Stomach smooth muscle (tissue), 2 donors: ENCODE measurements at regions not wholly inside any gene's neighbourhood (a gene's known extent, or its start where the extent isn't known, plus 50 kb on each side); places are given as distances from the start of the nearest gene placed in this dataset.

Experiments used
- H3K27ac ChIP-seq: one replicate; pipeline ENCODE4 v1.7.0; 2013; ENCODE audit warnings: mild to moderate bottlenecking, low read length, inconsistent platforms
- H3K27me3 ChIP-seq, 2 donors: one replicate each; pipeline ENCODE4 v1.7.0; 2013; ENCODE audit warnings: low read length in 2 of 2; ENCODE audit not compliant: insufficient read depth in 2 of 2, control insufficient read depth in 1 of 2
- H3K36me3 ChIP-seq, 2 donors: one replicate each; pipeline ENCODE4 v1.7.0; 2013; ENCODE audit warnings: low read length in 2 of 2; ENCODE audit not compliant: control insufficient read depth in 2 of 2, insufficient read depth in 2 of 2
- H3K4me1 ChIP-seq: one replicate; pipeline ENCODE4 v1.7.0; 2013; ENCODE audit warnings: low read length; ENCODE audit not compliant: control insufficient read depth, insufficient read depth
- H3K4me3 ChIP-seq, 2 donors: one replicate each; pipeline ENCODE4 v1.7.0; 2013; ENCODE audit warnings: low read length in 2 of 2
- H3K9ac ChIP-seq, 2 donors: one replicate each; pipeline ENCODE4 v1.7.0; 2013; ENCODE audit warnings: low read length in 2 of 2, mild to moderate bottlenecking in 1 of 2
- H3K9me3 ChIP-seq, 2 donors: one replicate each; pipeline ENCODE4 v1.7.0; 2013; ENCODE audit warnings: low read length in 2 of 2; ENCODE audit not compliant: control insufficient read depth in 2 of 2
- donor health status: healthy.
- donor health status: Pancreatic carcinoma.

GRCh38 chr15:38195191-38195901 lies 57.3 kb upstream of the SPRED1 start:
- Histone ChIP-seq H3K4me3 (no peak overlapping the region), H3K9ac (no peak overlapping the region), H3K27me3 (no peaks in the 10 kb centered on the region), H3K4me1 (no peaks in the 10 kb centered on the region), H3K9me3 (no peaks in the 10 kb centered on the region), H3K27ac (no peak overlapping the region), H3K36me3 (no peaks in the 10 kb centered on the region)

- Histone ChIP-seq H3K4me1 (no peaks in the 10 kb centered on the region), H3K27me3 (no peaks in the 10 kb centered on the region), H3K9ac (no peak overlapping the region), H3K27ac (no peak overlapping the region), H3K4me3 (no peak overlapping the region), H3K36me3 (no peaks in the 10 kb centered on the region), H3K9me3 (no peaks in the 10 kb centered on the region)
These were observed 56.6 kb upstream of the SPRED1 start for GRCh38 chr15:38196076-38196475.

- Histone ChIP-seq H3K9me3 (no peaks in the 10 kb centered on the region), H3K27me3 (no peaks in the 10 kb centered on the region), H3K27ac (no peak overlapping the region), H3K36me3 (no peaks in the 10 kb centered on the region), H3K4me1 (no peaks in the 10 kb centered on the region), H3K4me3 (no peak overlapping the region), H3K9ac (no peak overlapping the region)
These were observed 55.1 kb upstream of the SPRED1 start for GRCh38 chr15:38197553-38197952.

GRCh38 chr15:38201714-38202113 lies 50.9 kb upstream of the SPRED1 start:
- no peak overlapping the region for H3K9ac ChIP-seq
- H3K4me3 ChIP-seq: no peak overlapping the region
- no peaks in the 10 kb centered on the region for H3K27me3 ChIP-seq
- no peaks in the 10 kb centered on the region for H3K4me1 ChIP-seq
- no peak overlapping the region for H3K27ac ChIP-seq
- H3K36me3 ChIP-seq: no peaks in the 10 kb centered on the region
- no peaks in the 10 kb centered on the region for H3K9me3 ChIP-seq

- Histone ChIP-seq H3K36me3 (no peaks in the 10 kb centered on the region), H3K9ac (no peak overlapping the region), H3K4me1 (no peaks in the 10 kb centered on the region), H3K27ac (no peak overlapping the region), H3K4me3 (no peak overlapping the region), H3K9me3 (no peaks in the 10 kb centered on the region), H3K27me3 (no peaks in the 10 kb centered on the region)
These were observed 50.3 kb upstream of the SPRED1 start for GRCh38 chr15:38202361-38202760.
